Spleen (tissue), 7 donors: ENCODE measurements at regions not wholly inside any gene's neighbourhood (a gene's known extent, or its start where the extent isn't known, plus 50 kb on each side); places are given as distances from the start of the nearest gene placed in this dataset.

ENCODE experiments used
- CTCF ChIP-seq, 11 experiments: fragments of 200-600 bp in 7 of 11; fragments of 450-650 bp in 4 of 11; sonication (generic) in 4 of 11; IDR thresholded peaks in 8 of 11; conservative IDR thresholded peaks in 3 of 11; 1 replicate in 7 of 11; 2 replicates in 4 of 11; pipeline versions ENCODE4 v1.4.0 to v1.8.0; 2016 to 2021; ENCODE audit warnings: antibody characterized with exemption in 11 of 11, inconsistent platforms in 4 of 11, mild to moderate bottlenecking in 1 of 11
- POLR2A ChIP-seq, 3 donors: fragments of 450-650 bp; IDR thresholded peaks; one replicate each; pipeline ENCODE4 v1.5.1; 2017; ENCODE audit warnings: antibody characterized with exemption in 3 of 3, mild to moderate bottlenecking in 1 of 3
- POLR2AphosphoS5 ChIP-seq, 3 donors: sonication (generic); formaldehyde crosslinking; IDR thresholded peaks; one replicate each; pipeline ENCODE4 v1.5.1; 2017; ENCODE audit warnings: antibody characterized with exemption in 3 of 3
- donor health status: DM: no; HTN: no; CAD: no; lungs with moderate emphysema.
- donor health status: DM: no; HTN: no; CAD: no.
- donor health status: DM: no; HTN: no; CAD: no.

- no peak for TF ChIP-seq CTCF (IDR thresholded peaks at IDR 0.05 in 8 of 11, conservative IDR thresholded peaks at IDR 0.05 in 3 of 11)
- no peak for TF ChIP-seq POLR2A (IDR thresholded peaks at IDR 0.05)
- TF ChIP-seq POLR2AphosphoS5 (IDR thresholded peaks at IDR 0.05), result no peak
Observed at GRCh38 chr2:107615039-107615438, 211.7 kb upstream of the RGPD4 start.
